OCI-LY7 (cell line): ENCODE measurements at regions not wholly inside any gene's neighbourhood (a gene's known extent, or its start where the extent isn't known, plus 50 kb on each side); places are given as distances from the start of the nearest gene placed in this dataset.
A peak's percentile ranks its signal among the peaks of the same experiment; 100 is the strongest.

Source experiments
- BruUV-seq: library from RNA; stranded (reverse); fragments of 400-500 nt; replicated peaks from 2 replicates; lab custom pipeline; 2021; lab: Mats Ljungman, UMichigan
- CTCF ChIA-PET: fragments of 300-600 bp; sonication (Branson Sonifier 250); formaldehyde crosslinking; loops from one replicate; lab custom pipeline; 2022; ENCODE audit warnings: antibody characterized with exemption; ENCODE audit not compliant: unreplicated experiment; lab: Charles Lee
- POLR2A ChIA-PET: fragments of 300-600 bp; sonication (Branson Sonifier 250); formaldehyde crosslinking; loops from one replicate; lab custom pipeline; 2022; ENCODE audit warnings: antibody characterized with exemption; lab: Charles Lee
- DNase-seq: peaks from one replicate; pipeline ENCODE4 v3.0.0-alpha.2; 2015; ENCODE audit warnings: low spot score
- H2AFZ ChIP-seq: fragments of 200-600 bp; sonication (generic), shearing (Covaris generic); 2 replicates; pipeline ENCODE4 v1.6.1; 2014; ENCODE audit warnings: mild to moderate bottlenecking, antibody characterized with exemption, low read length, moderate library complexity
- H3K27ac ChIP-seq: fragments of 200-600 bp; sonication (generic); 2 replicates; pipeline ENCODE4 v1.5.1; 2014; ENCODE audit warnings: mixed run types, low read depth, mild to moderate bottlenecking, moderate library complexity, low read length, inconsistent platforms; ENCODE audit not compliant: poor library complexity, severe bottlenecking
- H3K36me3 ChIP-seq: fragments of 200-600 bp; sonication (generic); 2 replicates; pipeline ENCODE4 v1.6.1; 2014; ENCODE audit warnings: mild to moderate bottlenecking, antibody characterized with exemption, low read length, moderate library complexity, mixed read lengths; ENCODE audit not compliant: insufficient read depth
- H3K4me1 ChIP-seq: fragments of 200-600 bp; sonication (generic); 2 replicates; pipeline ENCODE4 v1.5.1; 2014; ENCODE audit warnings: mild to moderate bottlenecking, low read length; ENCODE audit not compliant: insufficient read depth, poor library complexity, severe bottlenecking
- H3K4me2 ChIP-seq: fragments of 200-600 bp; sonication (generic); 2 replicates; pipeline ENCODE4 v1.6.1; 2014; ENCODE audit warnings: mild to moderate bottlenecking, low read length
- H3K4me3 ChIP-seq: fragments of 200-600 bp; sonication (generic); 2 replicates; pipeline ENCODE4 v1.5.1; 2014; ENCODE audit warnings: mild to moderate bottlenecking, low read depth, low read length; ENCODE audit not compliant: poor library complexity, severe bottlenecking
- H3K79me2 ChIP-seq: fragments of 200-600 bp; sonication (generic); 2 replicates; pipeline ENCODE4 v1.6.1; 2016; ENCODE audit warnings: low read depth, mild to moderate bottlenecking, low read length, moderate library complexity, mixed read lengths; ENCODE audit not compliant: insufficient read depth
- H3K9me2 ChIP-seq: fragments of 200-600 bp; sonication (generic); 2 replicates; pipeline ENCODE4 v1.6.1; 2016; ENCODE audit warnings: mild to moderate bottlenecking, low read length, mixed read lengths; ENCODE audit not compliant: insufficient read depth
- H3K9me3 ChIP-seq: fragments of 200-600 bp; sonication (generic); 2 replicates; pipeline ENCODE4 v1.6.1; 2014; ENCODE audit warnings: mild to moderate bottlenecking, mixed run types, low read length, mixed read lengths
- H4K20me1 ChIP-seq: fragments of 200-600 bp; sonication (generic); 2 replicates; pipeline ENCODE4 v1.6.1; 2014; ENCODE audit warnings: mild to moderate bottlenecking, antibody characterized with exemption, low read length, moderate library complexity, mixed read lengths; ENCODE audit not compliant: insufficient read depth
- EZH2phosphoT487 ChIP-seq: fragments of 200-600 bp; sonication (generic); IDR thresholded peaks from 2 replicates; pipeline ENCODE4 v1.6.1; 2018; ENCODE audit warnings: low read depth, borderline replicate concordance, mild to moderate bottlenecking, mixed run types, antibody characterized with exemption, low read length, moderate library complexity, mixed read lengths
- intact Hi-C: fragments of 100-400 bp; cut with micrococcal nuclease; formaldehyde crosslinking; loops from one replicate; pipeline ENCODE4 v1.10.0; 2022; ENCODE audit not compliant: unreplicated experiment
- TF ChIP-seq, protein P1 (sequence below): fragments of 200-600 bp; sonication (generic); conservative IDR thresholded peaks from 2 replicates; pipeline ENCODE4 v1.5.1; 2014; ENCODE audit warnings: mild to moderate bottlenecking, antibody characterized with exemption, low read length, moderate library complexity, mixed read lengths

- intact Hi-C loops = no loop called here
- Histone ChIP-seq H3K79me2 (no peaks in the 10 kb centered on the region), H3K4me3 (no peak overlapping the region), H2AFZ (no peak overlapping the region), H4K20me1 (no peaks in the 10 kb centered on the region), H3K9me3 (no peaks in the 10 kb centered on the region), H3K9me2 (no peaks in the 10 kb centered on the region), H3K4me2 (no peak overlapping the region), H3K4me1 (no peaks in the 10 kb centered on the region), H3K36me3 (no peaks in the 10 kb centered on the region), H3K27ac (no peak overlapping the region)
- CTCF ChIA-PET = no interaction called here
- no TSS peak for BruUV-seq
- TF ChIP-seq, protein P1, sequence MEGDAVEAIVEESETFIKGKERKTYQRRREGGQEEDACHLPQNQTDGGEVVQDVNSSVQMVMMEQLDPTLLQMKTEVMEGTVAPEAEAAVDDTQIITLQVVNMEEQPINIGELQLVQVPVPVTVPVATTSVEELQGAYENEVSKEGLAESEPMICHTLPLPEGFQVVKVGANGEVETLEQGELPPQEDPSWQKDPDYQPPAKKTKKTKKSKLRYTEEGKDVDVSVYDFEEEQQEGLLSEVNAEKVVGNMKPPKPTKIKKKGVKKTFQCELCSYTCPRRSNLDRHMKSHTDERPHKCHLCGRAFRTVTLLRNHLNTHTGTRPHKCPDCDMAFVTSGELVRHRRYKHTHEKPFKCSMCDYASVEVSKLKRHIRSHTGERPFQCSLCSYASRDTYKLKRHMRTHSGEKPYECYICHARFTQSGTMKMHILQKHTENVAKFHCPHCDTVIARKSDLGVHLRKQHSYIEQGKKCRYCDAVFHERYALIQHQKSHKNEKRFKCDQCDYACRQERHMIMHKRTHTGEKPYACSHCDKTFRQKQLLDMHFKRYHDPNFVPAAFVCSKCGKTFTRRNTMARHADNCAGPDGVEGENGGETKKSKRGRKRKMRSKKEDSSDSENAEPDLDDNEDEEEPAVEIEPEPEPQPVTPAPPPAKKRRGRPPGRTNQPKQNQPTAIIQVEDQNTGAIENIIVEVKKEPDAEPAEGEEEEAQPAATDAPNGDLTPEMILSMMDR = no peak
- TF ChIP-seq EZH2phosphoT487 = no peak
- DNase-seq = no peak
- POLR2A ChIA-PET = interaction anchor here (0.6 to 0.7 kb wide), 3 partner anchors 33 to 66 kb away, joined by 3 read pairs; no protein-coding TSS in a partner anchor
Measured at GRCh38 chr6:9420316-9421015, 985.1 kb upstream of the SLC35B3 start.

DNA sequence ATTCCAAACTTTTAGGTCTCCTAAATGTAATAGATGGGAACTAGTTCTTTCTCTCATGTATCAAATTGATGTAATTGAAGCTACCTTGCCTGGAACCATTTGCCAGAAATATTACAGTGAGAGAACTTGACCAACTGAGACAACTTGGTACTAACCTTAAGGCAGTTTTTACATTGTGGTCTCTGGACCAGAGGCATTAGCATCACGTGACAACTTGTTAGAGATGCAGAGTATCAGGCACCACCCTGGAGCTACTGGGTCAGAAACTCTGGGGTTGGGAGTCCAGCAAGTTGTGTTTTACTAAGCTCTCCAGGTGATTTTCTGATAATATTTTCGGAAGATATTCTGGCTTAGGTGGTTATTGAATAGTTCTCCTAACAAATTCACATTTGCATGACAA lies 982.1 kb upstream of the SLC35B3 start:
- BruUV-seq = no TSS peak
- TF ChIP-seq, protein P1 = no peak
- no peak for TF ChIP-seq EZH2phosphoT487
- CTCF ChIA-PET = no interaction called here
- no peak overlapping the region for H3K4me3 ChIP-seq
- H3K4me1 ChIP-seq = no peaks in the 10 kb centered on the region
- POLR2A ChIA-PET = no interaction called here
- no peaks in the 10 kb centered on the region for H3K36me3 ChIP-seq
- H2AFZ ChIP-seq = no peak overlapping the region
- H3K9me3 ChIP-seq = no peaks in the 10 kb centered on the region
- DNase-seq = no peak
- intact Hi-C loops = loop anchor here (10.0 kb wide), 1 partner anchor 1017 kb away; no protein-coding TSS in a partner anchor
- no peaks in the 10 kb centered on the region for H3K9me2 ChIP-seq
- H3K4me2 ChIP-seq = no peak overlapping the region
- H3K27ac ChIP-seq = no peak overlapping the region
- no peaks in the 10 kb centered on the region for H3K79me2 ChIP-seq
- H4K20me1 ChIP-seq = no peaks in the 10 kb centered on the region

DNA sequence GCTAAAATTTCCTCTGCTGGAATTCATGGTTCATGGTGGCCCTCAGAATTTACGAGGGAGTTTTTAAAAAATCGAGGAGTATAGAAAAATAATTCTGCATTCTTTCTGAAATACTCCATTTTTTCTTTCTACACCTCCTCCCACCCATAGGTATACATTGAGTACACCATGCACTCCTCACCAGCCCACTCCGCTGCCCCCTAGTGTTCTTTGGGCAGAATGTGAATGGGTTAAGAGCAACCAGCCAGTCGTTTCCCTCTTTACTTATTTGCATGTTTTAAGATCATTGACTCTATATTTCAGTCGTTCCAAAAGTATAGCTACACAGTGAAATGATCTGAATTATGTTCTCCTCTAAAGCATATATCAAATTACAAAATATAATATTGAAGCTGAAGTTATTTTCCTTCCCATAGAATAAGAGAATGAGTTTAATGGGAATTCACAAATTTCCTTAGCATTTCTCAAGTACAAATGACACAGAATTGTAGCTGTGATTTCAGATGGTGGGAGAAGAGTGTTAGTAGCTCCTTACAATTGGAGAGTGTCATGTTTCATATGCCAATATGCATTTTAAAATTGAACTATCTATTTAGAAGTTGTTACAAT lies 977.7 kb upstream of the SLC35B3 start:
- H2AFZ ChIP-seq = no peak overlapping the region
- TF ChIP-seq, protein P1 = peak; percentile 82
- TF ChIP-seq EZH2phosphoT487 = no peak
- no peak overlapping the region for H3K4me3 ChIP-seq
- H4K20me1 ChIP-seq = no peaks in the 10 kb centered on the region
- peak; percentile 29 for DNase-seq
- H3K4me2 ChIP-seq = no peak overlapping the region
- intact Hi-C loops = loop anchor here (1.0 to 10.0 kb wide), 2 partner anchors 430 to 1022 kb away; no protein-coding TSS in a partner anchor
- H3K36me3 ChIP-seq = no peaks in the 10 kb centered on the region
- CTCF ChIA-PET = interaction anchor here (0.7 kb wide), 1 partner anchor 12 kb away, joined by 3 read pairs; no protein-coding TSS in a partner anchor
- no peaks in the 10 kb centered on the region for H3K9me2 ChIP-seq
- BruUV-seq = no TSS peak
- no peaks in the 10 kb centered on the region for H3K9me3 ChIP-seq
- POLR2A ChIA-PET = interaction anchor here (0.6 to 0.8 kb wide), 5 partner anchors 12 to 431 kb away, joined by 3 to 10 read pairs (median 4); no protein-coding TSS in a partner anchor
- no peaks in the 10 kb centered on the region for H3K4me1 ChIP-seq
- no peak overlapping the region for H3K27ac ChIP-seq
- H3K79me2 ChIP-seq = no peaks in the 10 kb centered on the region
